Activated CD4-positive, alpha-beta T cell treated with anti-CD3 and anti-CD28 coated beads for 36 hours (primary cell): ENCODE measurements at regions not wholly inside any gene's neighbourhood (a gene's known extent, or its start where the extent isn't known, plus 50 kb on each side); places are given as distances from the start of the nearest gene placed in this dataset.
"Not testable (repeated sequence)": the region's sequence is repeated elsewhere in the genome, so short reads cannot be mapped to it uniquely, and the experiment has no call there.

ENCODE experiments used
- ATAC-seq: fragments of 200-7000 bp; cut with Tn5 transposase; one replicate; pipeline ENCODE4 v1.10.0; 2021; ENCODE audit warnings: mild to moderate bottlenecking, moderate library complexity
- CTCF ChIA-PET: fragments of 350-600 bp; sonication (Branson Sonifier 250); formaldehyde crosslinking; loops from one replicate; lab custom pipeline; 2021; ENCODE audit warnings: antibody characterized with exemption; lab: Charles Lee
- POLR2A ChIA-PET: fragments of 350-600 bp; sonication (Branson Sonifier 250); formaldehyde crosslinking; loops from one replicate; lab custom pipeline; 2021; ENCODE audit warnings: antibody characterized with exemption, inconsistent platforms; lab: Charles Lee
- DNase-seq: peaks from one replicate; pipeline ENCODE4 v3.0.0-alpha.2; 2020
- H3K27ac Mint-ChIP-seq: one replicate; pipeline ENCODE4 v1.8.0; 2021; ENCODE audit warnings: mixed read lengths
- H3K27me3 Mint-ChIP-seq: one replicate; pipeline ENCODE4 v1.8.0; 2021; ENCODE audit warnings: mixed read lengths
- H3K36me3 Mint-ChIP-seq: one replicate; pipeline ENCODE4 v1.8.0; 2021; ENCODE audit warnings: low read depth, mixed read lengths
- H3K4me1 Mint-ChIP-seq: one replicate; pipeline ENCODE4 v1.8.0; 2021; ENCODE audit warnings: mixed read lengths
- H3K4me3 Mint-ChIP-seq: one replicate; pipeline ENCODE4 v1.8.0; 2021; ENCODE audit warnings: mild to moderate bottlenecking, moderate library complexity, mixed read lengths
- H3K9me3 Mint-ChIP-seq: one replicate; pipeline ENCODE4 v1.8.0; 2021; ENCODE audit warnings: low read depth, mixed read lengths
- intact Hi-C, 2 experiments: fragments of 100-400 bp; cut with DNase I in 1 of 2; cut with micrococcal nuclease in 1 of 2; formaldehyde crosslinking; loops; one replicate each; pipeline versions ENCODE4 v1.14.2 to v1.15.1; 2022 to 2024; cut with DNase I, micrococcal nuclease

DNA sequence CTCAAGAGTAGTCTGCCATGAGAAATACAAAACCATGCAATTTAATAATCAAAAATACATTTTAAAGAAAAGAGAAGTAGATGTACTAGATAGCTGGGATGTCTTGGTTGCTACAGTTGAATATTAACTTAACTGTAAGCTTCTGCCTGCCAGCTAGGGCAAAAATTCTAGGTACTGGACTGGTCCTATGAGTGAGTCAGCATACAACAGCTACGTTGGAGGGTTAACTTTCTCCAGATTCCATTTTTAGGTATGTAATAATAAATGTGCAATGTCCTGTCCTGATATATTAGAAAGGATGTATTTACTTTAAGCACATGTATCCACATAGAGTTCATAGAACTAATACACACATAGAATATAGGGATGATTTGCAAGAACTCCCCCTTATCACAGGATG lies 230.1 kb downstream of the CAAP1 start:
- Mint-ChIP-seq H3K4me1 (no peaks in the 10 kb centered on the region), H3K27me3 (peaks cover 2% of the 10 kb centered on the region), H3K27ac (no peak overlapping the region), H3K9me3 (no peaks in the 10 kb centered on the region), H3K4me3 (no peak overlapping the region), H3K36me3 (no peaks in the 10 kb centered on the region)
- ATAC-seq (no peak), DNase-seq (no peak)
- intact Hi-C loops, result no loop called here
- POLR2A ChIA-PET, result interaction anchor here (0.6 kb wide), 1 partner anchor 357 kb away, joined by 13 read pairs; no protein-coding TSS in a partner anchor
- CTCF ChIA-PET, result no interaction called here

DNA sequence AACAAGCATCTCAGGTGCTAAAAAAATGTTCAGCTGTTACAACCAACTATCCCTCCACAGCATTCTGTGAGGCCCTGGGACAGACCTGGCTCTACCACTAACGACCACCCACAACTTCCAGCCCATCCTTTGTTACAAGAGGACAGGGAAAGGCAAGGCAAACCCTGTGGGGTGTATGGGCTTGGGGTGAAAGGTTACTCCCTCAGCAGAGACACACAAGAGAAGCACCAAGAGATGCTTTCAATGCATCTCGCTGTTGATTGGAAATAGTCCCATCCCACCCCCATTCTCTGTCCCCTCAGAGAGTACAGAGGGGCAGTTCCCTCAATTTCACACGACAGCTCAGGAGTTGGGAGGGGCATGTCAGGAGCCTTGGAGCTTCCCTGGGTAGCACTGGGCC lies 234.1 kb downstream of the CAAP1 start:
- no peak overlapping the region for H3K4me3 Mint-ChIP-seq
- H3K27ac Mint-ChIP-seq, result no peak overlapping the region
- DNase-seq, result no peak
- no peaks in the 10 kb centered on the region for H3K4me1 Mint-ChIP-seq
- ChIA-PET CTCF (no interaction called here), POLR2A (no interaction called here)
- peaks cover 2% of the 10 kb centered on the region for H3K27me3 Mint-ChIP-seq
- H3K36me3 Mint-ChIP-seq, result no peaks in the 10 kb centered on the region
- H3K9me3 Mint-ChIP-seq, result no peaks in the 10 kb centered on the region
- intact Hi-C loops, result loop anchor here in 1 of 2 experiments (10.0 kb wide), 1 partner anchor 694 kb away; no protein-coding TSS in a partner anchor
- ATAC-seq, result no peak

DNA sequence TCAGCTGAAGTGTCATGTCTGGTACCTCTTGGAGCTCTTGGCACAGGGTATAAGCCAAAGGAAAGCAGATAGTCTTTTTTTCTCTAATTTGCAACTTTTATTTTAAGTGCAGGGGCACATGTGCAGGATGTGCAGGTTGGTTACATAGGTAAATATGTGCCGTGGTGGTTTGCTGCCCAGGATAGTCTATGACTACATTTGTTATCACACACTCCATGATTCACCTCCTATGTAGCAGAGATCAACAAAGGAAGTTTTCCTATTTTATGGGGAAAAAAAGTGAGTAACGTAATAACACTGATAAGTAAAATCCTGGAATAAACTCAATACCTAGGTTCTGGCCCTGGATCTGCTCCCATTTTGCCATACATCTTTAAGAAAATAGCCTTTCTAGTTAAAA lies 234.6 kb downstream of the CAAP1 start:
- ChIA-PET POLR2A (no interaction called here), CTCF (no interaction called here)
- Mint-ChIP-seq H3K9me3 (no peaks in the 10 kb centered on the region), H3K27ac (no peak overlapping the region), H3K4me3 (no peak overlapping the region), H3K4me1 (no peaks in the 10 kb centered on the region), H3K36me3 (no peaks in the 10 kb centered on the region), H3K27me3 (peaks cover 2% of the 10 kb centered on the region)
- intact Hi-C loops, result loop anchor here in 1 of 2 experiments (10.0 kb wide), 1 partner anchor 693 kb away; no protein-coding TSS in a partner anchor
- no peak for DNase-seq
- ATAC-seq, result no peak

DNA sequence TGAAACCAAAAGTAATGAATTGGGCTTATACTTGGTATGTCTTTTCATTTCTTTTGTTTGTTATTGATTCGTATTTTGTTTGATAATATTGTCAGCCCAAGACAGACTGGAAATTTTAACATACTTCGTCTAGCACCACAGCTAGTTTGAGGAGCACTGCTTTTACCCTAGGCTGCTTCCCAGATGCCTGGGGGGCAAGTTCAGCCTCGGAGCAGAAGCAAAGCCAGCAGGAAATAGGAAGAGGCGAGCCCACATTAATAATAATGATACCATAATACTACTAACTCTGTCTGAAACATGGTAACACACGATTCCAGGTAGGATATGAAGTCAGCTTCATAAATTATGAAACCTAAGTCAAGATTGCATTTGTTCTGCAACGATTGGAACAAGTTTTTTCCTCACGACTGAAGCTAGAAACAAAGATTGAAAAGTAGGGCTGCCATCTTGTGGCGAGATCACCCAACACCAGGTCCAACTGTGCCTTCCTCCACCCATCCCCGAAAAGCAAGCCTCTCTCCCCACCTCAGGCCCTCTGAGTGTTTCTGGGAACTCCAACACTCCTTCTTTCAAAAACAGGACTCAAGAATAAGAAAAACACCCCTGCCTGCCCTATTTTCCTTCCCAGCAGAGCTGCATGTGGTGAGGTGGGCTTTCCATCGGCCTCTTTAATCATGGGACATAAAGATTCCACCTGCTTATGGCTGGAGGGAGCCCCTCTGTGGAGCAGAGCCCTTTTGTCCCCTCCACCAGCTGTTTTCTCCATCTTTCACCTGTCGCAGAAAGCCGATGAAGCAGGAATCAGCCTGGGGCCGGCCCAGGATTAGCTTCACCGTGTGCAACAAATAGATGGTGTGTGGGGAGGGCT lies 236.4 kb downstream of the CAAP1 start:
- ATAC-seq (no peak), DNase-seq (peak; percentile 11)
- Mint-ChIP-seq H3K27ac (no peak overlapping the region), H3K4me3 (no peak overlapping the region), H3K36me3 (no peaks in the 10 kb centered on the region), H3K4me1 (no peaks in the 10 kb centered on the region), H3K9me3 (peaks cover 5% of the 10 kb centered on the region), H3K27me3 (no peaks in the 10 kb centered on the region)
- intact Hi-C loops, result loop anchor here in 1 of 2 experiments (10.0 kb wide), 1 partner anchor 691 kb away; no protein-coding TSS in a partner anchor
- ChIA-PET POLR2A (no interaction called here), CTCF (interaction anchor here (0.6 kb wide), 1 partner anchor 599 kb away, joined by 3 read pairs; no protein-coding TSS in a partner anchor)

- ATAC-seq (no peak), DNase-seq (no peak)
- no peaks in the 10 kb centered on the region for H3K27me3 Mint-ChIP-seq
- ChIA-PET POLR2A (no interaction called here), CTCF (no interaction called here)
- H3K4me3 Mint-ChIP-seq, result no peak overlapping the region
- H3K36me3 Mint-ChIP-seq, result no peaks in the 10 kb centered on the region
- H3K9me3 Mint-ChIP-seq, result peaks cover 5% of the 10 kb centered on the region
- no peak overlapping the region for H3K27ac Mint-ChIP-seq
- no peaks in the 10 kb centered on the region for H3K4me1 Mint-ChIP-seq
- intact Hi-C loops, result loop anchor here in 1 of 2 experiments (10.0 kb wide), 1 partner anchor 690 kb away; no protein-coding TSS in a partner anchor
Measured at GRCh38 chr9:26655166-26655565, 237.4 kb downstream of the CAAP1 start.

GRCh38 chr9:26650325-26650724 lies 242.3 kb downstream of the CAAP1 start:
- ChIA-PET POLR2A (no interaction called here), CTCF (no interaction called here)
- Mint-ChIP-seq H3K27ac (no peak overlapping the region), H3K36me3 (no peaks in the 10 kb centered on the region), H3K9me3 (peaks cover 5% of the 10 kb centered on the region), H3K4me3 (no peak overlapping the region), H3K4me1 (no peaks in the 10 kb centered on the region), H3K27me3 (peaks cover 5% of the 10 kb centered on the region)
- ATAC-seq (no peak), DNase-seq (no peak)
- intact Hi-C loops, result loop anchor here in 1 of 2 experiments (10.0 kb wide), 1 partner anchor 686 kb away; no protein-coding TSS in a partner anchor

DNA sequence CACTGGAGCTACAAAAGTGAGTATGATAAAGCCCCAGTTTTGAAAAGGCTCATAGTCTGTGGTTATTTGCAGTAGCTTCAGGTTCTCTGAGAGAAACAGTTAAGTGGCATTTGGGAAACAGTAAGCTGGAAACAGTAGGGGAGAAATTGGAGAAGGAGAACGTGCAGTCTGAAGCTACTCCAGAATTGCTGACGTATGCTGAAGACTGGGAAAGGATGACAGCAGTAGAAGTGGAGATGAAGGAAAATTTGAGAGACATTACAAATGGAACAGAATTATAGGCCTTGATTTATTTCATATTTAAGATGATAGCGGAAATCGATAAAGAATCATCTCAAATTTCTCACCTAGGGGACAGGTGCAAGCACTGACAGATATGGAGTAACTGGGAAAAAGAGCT lies 248.8 kb downstream of the CAAP1 start:
- intact Hi-C loops, result no loop called here
- Mint-ChIP-seq H3K36me3 (no peaks in the 10 kb centered on the region), H3K27ac (no peak overlapping the region), H3K4me3 (no peak overlapping the region), H3K9me3 (no peaks in the 10 kb centered on the region), H3K27me3 (peaks cover 5% of the 10 kb centered on the region), H3K4me1 (no peaks in the 10 kb centered on the region)
- no peak for DNase-seq
- ChIA-PET CTCF (no interaction called here), POLR2A (no interaction called here)
- no peak for ATAC-seq

- Mint-ChIP-seq H3K9me3 (no peaks in the 10 kb centered on the region), H3K4me1 (no peaks in the 10 kb centered on the region), H3K27me3 (no peaks in the 10 kb centered on the region), H3K36me3 (no peaks in the 10 kb centered on the region), H3K4me3 (no peak overlapping the region), H3K27ac (no peak overlapping the region)
- intact Hi-C loops, result no loop called here
- no peak for ATAC-seq
- CTCF ChIA-PET, result no interaction called here
- POLR2A ChIA-PET, result no interaction called here
- DNase-seq, result no peak
Measured at GRCh38 chr9:26639761-26640160, 252.8 kb downstream of the CAAP1 start.

DNA sequence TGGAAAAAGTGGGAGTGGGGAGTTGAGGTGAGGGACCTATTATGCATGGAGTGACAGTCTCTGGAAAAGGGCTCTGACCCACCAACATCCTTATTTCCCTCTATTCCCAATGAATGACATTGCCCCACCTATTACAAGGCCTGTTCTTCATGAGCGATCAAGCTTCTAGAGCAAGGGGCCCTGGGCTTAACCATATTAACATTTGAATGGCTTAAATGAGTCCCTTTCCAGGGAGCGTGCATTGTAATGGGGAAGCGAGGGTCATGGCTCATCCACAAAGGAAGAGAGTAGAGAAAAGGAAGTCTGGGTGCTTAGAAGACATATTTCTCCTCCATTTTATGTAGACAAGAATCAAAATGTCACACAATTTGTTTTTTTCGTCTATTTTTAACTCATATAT lies 255.5 kb downstream of the CAAP1 start:
- Mint-ChIP-seq H3K27ac (no peak overlapping the region), H3K4me3 (no peak overlapping the region), H3K36me3 (no peaks in the 10 kb centered on the region), H3K4me1 (no peaks in the 10 kb centered on the region), H3K27me3 (no peaks in the 10 kb centered on the region), H3K9me3 (no peaks in the 10 kb centered on the region)
- POLR2A ChIA-PET, result no interaction called here
- CTCF ChIA-PET, result no interaction called here
- DNase-seq, result no peak
- intact Hi-C loops, result no loop called here
- ATAC-seq, result no peak

DNA sequence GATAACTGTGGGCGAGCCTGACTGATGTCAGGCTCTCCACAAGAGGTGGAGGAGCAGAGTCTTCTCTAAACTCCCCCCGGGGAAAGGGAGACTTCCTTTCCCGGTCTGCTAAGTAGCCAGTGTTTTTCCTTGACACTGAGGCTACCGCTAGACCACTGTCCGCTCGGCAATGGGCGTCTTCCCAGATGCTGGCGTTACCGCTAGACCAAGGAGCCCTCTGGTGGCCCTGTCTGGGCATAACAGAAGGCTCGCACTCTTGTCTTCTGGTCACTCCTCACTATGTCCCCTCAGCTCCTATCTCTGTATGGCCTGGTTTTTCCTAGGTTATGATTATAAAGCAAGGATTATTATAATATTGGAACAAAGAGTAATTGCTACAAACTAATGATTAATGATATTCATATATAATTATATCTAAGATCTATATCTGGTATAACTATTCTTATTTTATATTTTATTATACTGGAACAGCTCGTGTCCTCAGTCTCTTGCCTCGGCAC lies 278.7 kb downstream of the CAAP1 start:
- ATAC-seq, POLR2A ChIA-PET, H3K27ac Mint-ChIP-seq, H3K36me3 Mint-ChIP-seq, H3K4me3 Mint-ChIP-seq, H3K27me3 Mint-ChIP-seq, CTCF ChIA-PET, H3K9me3 Mint-ChIP-seq, H3K4me1 Mint-ChIP-seq: not testable (repeated sequence)
- DNase-seq, result peak; percentile 4
- intact Hi-C loops, result loop anchor here in 1 of 2 experiments (2.0 kb wide), 1 partner anchor 649 kb away; no protein-coding TSS in a partner anchor

GRCh38 chr9:26612211-26612610 lies 280.4 kb downstream of the CAAP1 start:
- Mint-ChIP-seq H3K4me1 (no peaks in the 10 kb centered on the region), H3K27me3 (no peaks in the 10 kb centered on the region), H3K27ac (no peak overlapping the region), H3K4me3 (no peak overlapping the region), H3K36me3 (no peaks in the 10 kb centered on the region), H3K9me3 (peaks cover 2% of the 10 kb centered on the region)
- ATAC-seq (no peak), DNase-seq (no peak)
- intact Hi-C loops, result loop anchor here in 1 of 2 experiments (2.0 kb wide), 1 partner anchor 647 kb away; no protein-coding TSS in a partner anchor
- ChIA-PET POLR2A (no interaction called here), CTCF (no interaction called here)

DNA sequence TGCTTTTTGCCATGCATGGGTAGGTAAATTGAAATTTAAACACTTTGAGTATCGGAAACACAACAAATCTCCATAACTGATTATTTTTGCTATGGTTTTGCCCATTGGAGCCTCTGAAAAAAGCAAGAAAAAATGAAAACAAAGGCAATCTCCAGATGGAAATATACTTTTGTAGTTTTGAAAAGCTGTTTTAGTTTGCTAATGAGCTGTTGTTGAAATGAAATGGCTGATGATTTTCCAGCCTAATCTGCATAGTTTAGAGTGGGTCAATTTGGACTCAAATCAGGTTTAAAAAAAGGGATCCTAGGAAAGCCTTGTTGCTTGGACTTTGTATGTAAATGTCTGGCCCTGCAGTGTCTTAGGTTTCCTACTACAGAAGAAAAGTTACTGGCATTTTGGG lies 285.8 kb downstream of the CAAP1 start:
- Mint-ChIP-seq H3K27ac (no peak overlapping the region), H3K4me1 (no peaks in the 10 kb centered on the region), H3K9me3 (peaks cover 2% of the 10 kb centered on the region), H3K27me3 (no peaks in the 10 kb centered on the region), H3K36me3 (no peaks in the 10 kb centered on the region), H3K4me3 (no peak overlapping the region)
- ChIA-PET CTCF (no interaction called here), POLR2A (no interaction called here)
- no peak for DNase-seq
- no peak for ATAC-seq
- intact Hi-C loops, result loop anchor here in 1 of 2 experiments (2.0 kb wide), 1 partner anchor 26 kb away; no protein-coding TSS in a partner anchor
